SK-N-MC (cell line): ENCODE measurements at regions not wholly inside any gene's neighbourhood (a gene's known extent, or its start where the extent isn't known, plus 50 kb on each side); places are given as distances from the start of the nearest gene placed in this dataset.

Experiments
- EZH2 ChIP-seq: fragments of 200-600 bp; sonication (generic); IDR thresholded peaks from one replicate; pipeline ENCODE4 v1.6.1; 2017; ENCODE audit warnings: antibody characterized with exemption
- FOXP2 ChIP-seq: optimal IDR thresholded peaks from 2 replicates; pipeline ENCODE3; 2011; ENCODE audit warnings: mild to moderate bottlenecking, moderate library complexity; ENCODE audit not compliant: insufficient read depth; ENCODE audit errors: extremely low read length, control extremely low read depth
- POLR2AphosphoS5 ChIP-seq: IDR thresholded peaks from 2 replicates; pipeline ENCODE4 v1.6.1; 2012; ENCODE audit warnings: mild to moderate bottlenecking, low read depth, low read length, borderline replicate concordance

DNA sequence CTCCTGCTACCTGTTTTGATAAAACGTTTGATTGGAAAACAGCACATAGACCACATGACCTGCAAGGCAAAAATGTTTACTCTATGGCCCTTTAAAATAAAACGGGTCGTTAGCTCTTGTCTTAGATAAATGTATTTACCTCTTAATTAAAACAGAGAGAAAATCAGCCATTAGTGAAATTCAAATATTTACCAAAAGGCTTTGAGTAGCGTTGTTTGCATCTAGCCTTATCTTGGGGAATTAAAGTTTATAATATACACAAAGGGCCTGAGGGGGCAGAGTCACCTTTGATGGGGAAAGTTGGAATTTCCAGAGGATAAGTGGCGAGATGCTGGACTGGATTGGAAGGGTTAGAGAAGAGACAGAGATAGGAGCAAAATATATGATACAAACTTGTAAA, 111.3 kb downstream of the FBXO4 start:
- no peak for TF ChIP-seq EZH2
- TF ChIP-seq POLR2AphosphoS5: no peak
- TF ChIP-seq FOXP2: no peak
